Upper lobe of left lung (tissue), 6 donors: ENCODE measurements at regions not wholly inside any gene's neighbourhood (a gene's known extent, or its start where the extent isn't known, plus 50 kb on each side); places are given as distances from the start of the nearest gene placed in this dataset.

ENCODE experiments used
- ATAC-seq, 2 donors: fragments of 200-7000 bp; cut with Tn5 transposase; one replicate each; pipeline ENCODE4 v1.9.1; 2022; ENCODE audit warnings: mild to moderate bottlenecking in 2 of 2, moderate library complexity in 2 of 2; ENCODE audit not compliant: low FRiP score in 2 of 2
- DNase-seq, 2 donors: peaks; one replicate each; pipeline ENCODE4 v3.0.0-alpha.2; 2019 to 2020
- H3K27ac ChIP-seq, 4 donors: fragments of 200-600 bp; sonication (generic); one replicate each; pipeline ENCODE4 v1.5.1; 2016 to 2019
- H3K27me3 ChIP-seq, 4 donors: fragments of 200-600 bp; sonication (generic); one replicate each; pipeline ENCODE4 v1.5.1; 2017 to 2019
- H3K36me3 ChIP-seq, 4 donors: fragments of 200-600 bp; sonication (generic); one replicate each; pipeline ENCODE4 v1.5.1; 2016 to 2019
- H3K4me1 ChIP-seq, 4 donors: fragments of 200-600 bp; sonication (generic); one replicate each; pipeline ENCODE4 v1.5.1; 2018 to 2019
- H3K4me3 ChIP-seq, 4 donors: fragments of 200-600 bp; sonication (generic); one replicate each; pipeline ENCODE4 v1.5.1; 2017 to 2019; ENCODE audit warnings: mild to moderate bottlenecking in 2 of 4, moderate library complexity in 1 of 4
- H3K9me3 ChIP-seq, 4 donors: fragments of 200-600 bp; sonication (generic); one replicate each; pipeline ENCODE4 v1.5.1; 2018 to 2019
- EP300 ChIP-seq, 4 donors: sonication (generic); formaldehyde crosslinking; IDR thresholded peaks; one replicate each; pipeline ENCODE4 v1.5.1; 2017; ENCODE audit warnings: antibody characterized with exemption in 4 of 4, control low read depth in 2 of 4
- POLR2A ChIP-seq, 4 donors: fragments of 450-650 bp; IDR thresholded peaks; one replicate each; pipeline ENCODE4 v1.5.1; 2016 to 2017; ENCODE audit warnings: antibody characterized with exemption in 4 of 4, mild to moderate bottlenecking in 2 of 4
- POLR2AphosphoS5 ChIP-seq, 2 donors: sonication (generic); formaldehyde crosslinking; IDR thresholded peaks; one replicate each; pipeline ENCODE4 v1.5.1; 2017; ENCODE audit warnings: antibody characterized with exemption in 2 of 2
- WGBS, 2 donors: methylation state at CpG; one replicate each; pipeline ENCODE4 v1.1.5; 2017 to 2018; 5-methylcytosine and 5-hydroxymethylcytosine counted together
- TF ChIP-seq, protein P1 (sequence below), 6 experiments: fragments of 450-650 bp in 4 of 6; fragments of 200-600 bp in 2 of 6; sonication (generic) in 2 of 6; IDR thresholded peaks; one replicate each; pipeline ENCODE4 v1.5.1; 2016 to 2019; ENCODE audit warnings: antibody characterized with exemption in 6 of 6
- donor health status: DM: no; HTN: no; CAD: no; lungs with moderate emphysema.
- donor health status: DM: no; HTN: yes; CAD: no; lungs with severe emphysema.

DNA sequence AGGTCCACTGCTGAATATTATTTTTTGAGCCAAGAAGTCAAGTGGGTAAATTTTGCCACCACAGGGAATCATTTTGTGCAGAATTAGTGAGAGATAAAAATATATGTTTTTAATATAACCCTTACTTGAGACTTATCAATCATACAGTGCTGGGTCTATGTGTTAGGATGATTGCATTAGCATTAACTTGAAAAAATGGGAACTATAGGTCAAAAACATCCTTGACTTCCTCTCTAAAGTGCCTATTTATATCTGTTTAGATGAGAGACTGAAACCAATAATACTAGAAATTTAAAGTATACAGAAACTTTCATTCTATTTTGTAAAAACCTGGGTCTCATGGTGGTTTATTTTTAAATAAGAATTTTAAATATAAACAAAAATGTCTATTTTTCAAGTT, 65.1 kb upstream of the CARD18 start:
- DNase-seq: no peak
- TF ChIP-seq, protein P1, sequence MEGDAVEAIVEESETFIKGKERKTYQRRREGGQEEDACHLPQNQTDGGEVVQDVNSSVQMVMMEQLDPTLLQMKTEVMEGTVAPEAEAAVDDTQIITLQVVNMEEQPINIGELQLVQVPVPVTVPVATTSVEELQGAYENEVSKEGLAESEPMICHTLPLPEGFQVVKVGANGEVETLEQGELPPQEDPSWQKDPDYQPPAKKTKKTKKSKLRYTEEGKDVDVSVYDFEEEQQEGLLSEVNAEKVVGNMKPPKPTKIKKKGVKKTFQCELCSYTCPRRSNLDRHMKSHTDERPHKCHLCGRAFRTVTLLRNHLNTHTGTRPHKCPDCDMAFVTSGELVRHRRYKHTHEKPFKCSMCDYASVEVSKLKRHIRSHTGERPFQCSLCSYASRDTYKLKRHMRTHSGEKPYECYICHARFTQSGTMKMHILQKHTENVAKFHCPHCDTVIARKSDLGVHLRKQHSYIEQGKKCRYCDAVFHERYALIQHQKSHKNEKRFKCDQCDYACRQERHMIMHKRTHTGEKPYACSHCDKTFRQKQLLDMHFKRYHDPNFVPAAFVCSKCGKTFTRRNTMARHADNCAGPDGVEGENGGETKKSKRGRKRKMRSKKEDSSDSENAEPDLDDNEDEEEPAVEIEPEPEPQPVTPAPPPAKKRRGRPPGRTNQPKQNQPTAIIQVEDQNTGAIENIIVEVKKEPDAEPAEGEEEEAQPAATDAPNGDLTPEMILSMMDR (IDR thresholded peaks at IDR 0.05): no peak
- no peak for TF ChIP-seq POLR2A (IDR thresholded peaks at IDR 0.05)
- TF ChIP-seq POLR2AphosphoS5 (IDR thresholded peaks at IDR 0.05): no peak
- TF ChIP-seq EP300 (IDR thresholded peaks at IDR 0.05): no peak

DNA sequence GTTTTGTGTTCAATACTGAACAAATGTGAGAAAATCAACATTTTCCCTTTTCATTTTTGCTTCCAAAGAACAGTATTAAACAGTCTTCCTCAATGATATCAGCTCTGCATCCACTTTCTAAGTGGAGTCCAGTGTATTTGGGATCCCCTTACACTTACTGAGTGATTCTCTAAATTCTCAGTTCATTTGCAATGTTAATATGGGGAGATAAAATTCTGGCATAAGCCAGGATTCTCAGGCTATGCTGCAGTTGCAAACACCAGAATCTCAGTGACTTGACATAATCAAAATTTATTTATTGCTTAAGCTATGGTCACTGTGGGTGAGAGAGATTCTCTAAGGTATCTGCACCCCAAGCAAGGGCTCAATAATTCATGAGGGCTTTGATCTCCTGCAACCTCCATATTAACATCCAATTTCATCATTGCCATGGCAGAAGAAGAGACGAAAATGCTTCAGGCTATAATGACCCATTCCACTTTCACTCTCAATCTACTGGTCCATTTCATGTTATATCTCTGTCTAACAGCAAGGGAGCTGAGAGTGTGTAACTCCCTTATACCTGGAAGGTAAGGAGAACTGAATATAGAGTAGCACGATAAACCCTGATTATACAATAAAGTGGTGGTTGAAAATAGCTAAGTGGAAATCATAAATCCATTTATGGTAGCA, 64.1 kb upstream of the CARD18 start:
- Histone ChIP-seq H3K4me3 (no peak overlapping the region), H3K27ac (no peak overlapping the region), H3K9me3 (no peaks in the 10 kb centered on the region), H3K27me3 (no peaks in the 10 kb centered on the region), H3K36me3 (no peaks in the 10 kb centered on the region), H3K4me1 (no peaks in the 10 kb centered on the region)
- ATAC-seq (no peak), DNase-seq (no peak)
- 65 to 93% methylated on average over 2 of the region's 2 CpGs for WGBS, 2 donors
- TF ChIP-seq EP300 (IDR thresholded peaks at IDR 0.05): no peak

More for the DNA sequence above, 65.1 kb upstream of the CARD18 start:
- no peak overlapping the region for H3K4me3 ChIP-seq
- H3K4me1 ChIP-seq: no peaks in the 10 kb centered on the region
- no peak for ATAC-seq
- H3K9me3 ChIP-seq: no peaks in the 10 kb centered on the region
- H3K27me3 ChIP-seq: no peaks in the 10 kb centered on the region
- H3K36me3 ChIP-seq: no peaks in the 10 kb centered on the region
- no peak overlapping the region for H3K27ac ChIP-seq

DNA sequence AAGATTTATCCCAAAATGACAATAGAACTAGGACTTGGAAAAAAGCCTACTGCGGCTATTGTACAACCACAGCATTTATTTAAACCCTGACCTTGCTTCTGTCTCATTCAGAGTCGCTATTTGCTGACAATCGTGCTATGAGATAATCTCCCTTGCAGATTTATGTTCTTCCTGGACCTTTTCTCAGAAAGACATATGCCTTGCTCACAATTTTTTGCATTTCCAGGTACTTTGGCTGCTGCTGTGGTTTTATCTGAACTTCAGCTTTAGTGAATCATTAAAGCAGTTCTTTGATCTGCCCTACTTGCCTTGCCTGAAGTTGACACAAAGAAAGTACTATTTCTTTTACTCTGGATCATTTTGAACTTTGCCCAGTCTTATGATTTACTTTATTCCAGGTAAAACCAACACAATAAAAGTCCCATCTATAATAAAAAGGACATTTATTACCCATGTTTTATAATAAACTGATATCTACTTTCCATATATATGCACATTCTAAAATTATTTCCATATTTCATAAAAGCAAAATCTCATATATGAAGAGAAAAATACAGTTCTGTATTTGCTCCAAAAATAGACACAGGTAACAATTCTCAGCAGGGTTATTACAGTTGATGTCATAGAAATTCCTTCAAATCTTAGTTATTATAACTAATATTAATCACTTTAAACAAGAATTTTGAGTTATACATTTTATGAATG, 63.4 kb upstream of the CARD18 start:
- Histone ChIP-seq H3K36me3 (no peaks in the 10 kb centered on the region), H3K4me1 (no peaks in the 10 kb centered on the region), H3K27ac (no peak overlapping the region), H3K9me3 (no peaks in the 10 kb centered on the region), H3K27me3 (no peaks in the 10 kb centered on the region), H3K4me3 (no peak overlapping the region)
- no peak for ATAC-seq
- no peak for DNase-seq
- TF ChIP-seq POLR2AphosphoS5 (IDR thresholded peaks at IDR 0.05) (no peak), EP300 (IDR thresholded peaks at IDR 0.05) (no peak), POLR2A (IDR thresholded peaks at IDR 0.05) (no peak)
- TF ChIP-seq, protein P1 (IDR thresholded peaks at IDR 0.05): no peak
- 36 to 44% methylated on average over 3 of the region's 3 CpGs for WGBS, 2 donors

DNA sequence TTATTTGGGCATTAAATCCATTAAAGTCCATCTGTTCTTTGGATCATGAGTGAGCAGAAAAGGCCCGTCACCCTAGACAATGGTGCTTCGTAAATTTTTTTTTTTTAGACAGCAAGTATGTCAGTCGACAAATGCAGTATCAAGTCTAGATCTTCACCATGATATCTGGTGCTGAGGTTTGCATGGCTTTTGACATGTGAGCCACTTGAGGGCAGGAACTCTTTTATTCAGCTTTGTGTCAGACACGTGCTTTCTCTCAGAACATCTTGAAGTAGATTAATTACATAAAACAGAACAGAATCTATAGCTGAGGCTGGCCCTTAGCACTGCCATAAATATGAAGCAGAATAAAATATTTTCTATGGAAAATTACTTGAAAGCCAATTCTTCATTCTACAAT, 62.9 kb upstream of the CARD18 start:
- no peak for ATAC-seq
- TF ChIP-seq POLR2A (IDR thresholded peaks at IDR 0.05) (no peak), EP300 (IDR thresholded peaks at IDR 0.05) (no peak), POLR2AphosphoS5 (IDR thresholded peaks at IDR 0.05) (no peak)
- TF ChIP-seq, protein P1 (IDR thresholded peaks at IDR 0.05): no peak
- H3K36me3 ChIP-seq: no peaks in the 10 kb centered on the region
- no peak overlapping the region for H3K27ac ChIP-seq
- 80 to 82% methylated on average over 4 of the region's 4 CpGs for WGBS, 2 donors
- no peaks in the 10 kb centered on the region for H3K4me1 ChIP-seq
- no peaks in the 10 kb centered on the region for H3K27me3 ChIP-seq
- DNase-seq: no peak
- no peak overlapping the region for H3K4me3 ChIP-seq
- no peaks in the 10 kb centered on the region for H3K9me3 ChIP-seq

DNA sequence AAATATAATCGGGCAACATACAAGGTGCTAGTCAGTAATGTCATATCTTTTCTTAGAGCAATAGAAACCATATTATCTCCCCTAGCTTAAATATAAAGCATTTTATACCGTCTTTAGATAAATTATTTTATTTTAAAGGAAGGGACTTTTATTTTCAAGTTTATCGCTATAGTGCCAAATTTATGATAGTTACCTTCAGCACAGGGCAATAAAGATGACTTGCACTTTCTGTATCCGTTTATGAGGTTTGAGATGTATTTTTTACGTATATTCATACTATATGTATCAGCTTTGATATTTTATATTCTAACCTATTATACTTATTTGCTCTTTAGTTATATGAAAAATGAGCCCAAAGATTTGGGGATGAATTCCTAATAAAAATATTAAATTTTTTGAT, 61.6 kb upstream of the CARD18 start:
- Histone ChIP-seq H3K4me3 (no peak overlapping the region), H3K4me1 (no peaks in the 10 kb centered on the region), H3K27me3 (no peaks in the 10 kb centered on the region), H3K9me3 (no peaks in the 10 kb centered on the region), H3K27ac (no peak overlapping the region), H3K36me3 (no peaks in the 10 kb centered on the region)
- ATAC-seq (no peak), DNase-seq (no peak)
- TF ChIP-seq, protein P1 (IDR thresholded peaks at IDR 0.05): no peak
- TF ChIP-seq POLR2AphosphoS5 (IDR thresholded peaks at IDR 0.05): no peak
- no peak for TF ChIP-seq POLR2A (IDR thresholded peaks at IDR 0.05)
- no peak for TF ChIP-seq EP300 (IDR thresholded peaks at IDR 0.05)
- WGBS, 2 donors: 50 to 76% methylated on average over 5 of the region's 5 CpGs
